Endothelial cell of umbilical vein (primary cell): ENCODE measurements at regions not wholly inside any gene's neighbourhood (a gene's known extent, or its start where the extent isn't known, plus 50 kb on each side); places are given as distances from the start of the nearest gene placed in this dataset.

Source experiments
- BruUV-seq: library from RNA; stranded (reverse); fragments of 400-500 nt; replicated peaks from 2 replicates; lab custom pipeline; 2021; lab: Mats Ljungman, UMichigan
- CTCF ChIA-PET: fragments of 300-600, 350-600 bp; sonication (Branson Sonifier 250); formaldehyde crosslinking; loops from one replicate; lab custom pipeline; 2021; ENCODE audit warnings: antibody characterized with exemption, inconsistent platforms; lab: Charles Lee
- POLR2A ChIA-PET: fragments of 300-600, 350-600 bp; sonication (Branson Sonifier 250); formaldehyde crosslinking; loops from one replicate; lab custom pipeline; 2021; ENCODE audit warnings: antibody characterized with exemption, inconsistent platforms; lab: Charles Lee
- DNase-seq: peaks from one replicate; pipeline ENCODE4 v3.0.0-alpha.2; 2011; ENCODE audit warnings: low read depth, low spot score
- FAIRE-seq: peaks from 2 replicates; lab custom pipeline; 2011; peaks lifted over from hg19 to GRCh38; lab: Jason Lieb, UNC
- H2AFZ ChIP-seq: 2 replicates; pipeline ENCODE4 v1.6.0; 2012; ENCODE audit warnings: low read depth, low read length, control low read depth, inconsistent platforms
- H3K27ac ChIP-seq: 2 replicates; pipeline ENCODE4 v1.5.1; 2011; ENCODE audit warnings: low read depth, mild to moderate bottlenecking, control low read depth, low read length, moderate library complexity; ENCODE audit not compliant: insufficient read depth
- H3K27me3 ChIP-seq, 2 experiments: 2 replicates each; pipeline versions ENCODE4 v1.6.0 to v1.6.1; 2011; ENCODE audit warnings: low read length in 2 of 2, mixed read lengths in 1 of 2; ENCODE audit not compliant: control insufficient read depth in 2 of 2, insufficient read depth in 2 of 2
- H3K36me3 ChIP-seq, 2 experiments: 2 replicates in 1 of 2; 3 replicates in 1 of 2; pipeline ENCODE4 v1.5.1; 2011; ENCODE audit warnings: low read length in 2 of 2, mild to moderate bottlenecking in 1 of 2, moderate library complexity in 1 of 2; ENCODE audit not compliant: control insufficient read depth in 2 of 2, insufficient read depth in 2 of 2; ENCODE audit errors: extremely low read depth in 1 of 2
- H3K4me1 ChIP-seq: 3 replicates; pipeline ENCODE4 v1.5.1; 2011; ENCODE audit warnings: mild to moderate bottlenecking, low read length; ENCODE audit not compliant: control insufficient read depth, insufficient read depth; ENCODE audit errors: extremely low read depth
- H3K4me2 ChIP-seq: 2 replicates; pipeline ENCODE4 v1.6.1; 2011; ENCODE audit warnings: low read length, control low read depth, mixed read lengths; ENCODE audit not compliant: insufficient read depth
- H3K4me3 ChIP-seq, 3 experiments: fragments of 200-600 bp in 1 of 3; sonication (generic), shearing (Covaris generic) in 1 of 3; replicated peaks in 1 of 3; 2 replicates each; pipeline ENCODE4 v1.5.1; 2011 to 2016; ENCODE audit warnings: control low read depth in 3 of 3, low read length in 3 of 3, mild to moderate bottlenecking in 2 of 3, inconsistent platforms in 1 of 3, low read depth in 1 of 3, moderate library complexity in 1 of 3; ENCODE audit not compliant: insufficient read depth in 1 of 3
- H3K79me2 ChIP-seq: 2 replicates; pipeline ENCODE4 v1.6.0; 2012; ENCODE audit warnings: low read length, inconsistent platforms; ENCODE audit not compliant: control insufficient read depth, insufficient read depth
- H3K9ac ChIP-seq: replicated peaks from 2 replicates; pipeline ENCODE3; 2011; ENCODE audit warnings: low read length, control low read depth; ENCODE audit not compliant: insufficient read depth; ENCODE audit errors: extremely low read depth
- H3K9me1 ChIP-seq: replicated peaks from 3 replicates; pipeline ENCODE4 v1.6.0; 2011; ENCODE audit warnings: mild to moderate bottlenecking, low read length; ENCODE audit not compliant: control insufficient read depth, insufficient read depth; ENCODE audit errors: extremely low read depth
- H3K9me3 ChIP-seq: replicated peaks from 2 replicates; pipeline ENCODE4 v1.5.1; 2012; ENCODE audit warnings: low read length, inconsistent platforms; ENCODE audit not compliant: control insufficient read depth, insufficient read depth
- H4K20me1 ChIP-seq: replicated peaks from 2 replicates; pipeline ENCODE3; 2011; ENCODE audit warnings: mild to moderate bottlenecking, low read length; ENCODE audit not compliant: control insufficient read depth, insufficient read depth; ENCODE audit errors: extremely low read depth
- CTCF ChIP-seq, 2 donors: IDR thresholded peaks; 1 replicate in 1 of 2; 2 replicates in 1 of 2; pipeline ENCODE4 v1.5.1; 2011; ENCODE audit warnings: low read length in 2 of 2, mild to moderate bottlenecking in 2 of 2, moderate library complexity in 2 of 2, control low read depth in 1 of 2, inconsistent platforms in 1 of 2, low read depth in 1 of 2; ENCODE audit not compliant: insufficient read depth in 1 of 2; ENCODE audit errors: extremely low read depth in 1 of 2
- EZH2 ChIP-seq: IDR thresholded peaks from 2 replicates; pipeline ENCODE4 v1.6.1; 2012; ENCODE audit warnings: borderline replicate concordance, low read depth, mild to moderate bottlenecking, moderate library complexity, low read length, inconsistent platforms; ENCODE audit not compliant: severe bottlenecking
- FOS ChIP-seq: IDR thresholded peaks from 2 replicates; pipeline ENCODE4 v1.6.1; 2011; ENCODE audit warnings: mild to moderate bottlenecking, low read length, moderate library complexity, borderline replicate concordance; ENCODE audit not compliant: insufficient read depth
- GATA2 ChIP-seq: IDR thresholded peaks from 2 replicates; pipeline ENCODE4 v1.7.0; 2011; ENCODE audit warnings: low read depth, mild to moderate bottlenecking, moderate library complexity, mixed read lengths, low read length; ENCODE audit not compliant: insufficient read length, insufficient read depth
- JUN ChIP-seq: IDR thresholded peaks from 2 replicates; pipeline ENCODE4 v1.6.1; 2011; ENCODE audit warnings: borderline replicate concordance, low read depth; ENCODE audit not compliant: insufficient read length, insufficient read depth
- MAX ChIP-seq: IDR thresholded peaks from 2 replicates; pipeline ENCODE4 v1.6.1; 2011; ENCODE audit not compliant: insufficient read depth, insufficient read length
- MYC ChIP-seq: IDR thresholded peaks from one replicate; pipeline ENCODE4 v1.6.1; 2011; ENCODE audit warnings: mild to moderate bottlenecking, low read depth, low read length
- POLR2A ChIP-seq: IDR thresholded peaks from 2 replicates; pipeline ENCODE4 v1.6.1; 2012; ENCODE audit warnings: low read depth, mild to moderate bottlenecking, control low read depth, low read length
- POLR2AphosphoS5 ChIP-seq: IDR thresholded peaks from 2 replicates; pipeline ENCODE4 v1.6.1; 2012; ENCODE audit warnings: low read depth, mild to moderate bottlenecking, control low read depth, low read length, moderate library complexity; ENCODE audit not compliant: insufficient read depth
- dilution Hi-C: fragments of 300-500 bp; cut with MboI; formaldehyde crosslinking; loops from one replicate; pipeline ENCODE4 v1.15.0; 2019; ENCODE audit warnings: low sequenced_read_pairs; ENCODE audit not compliant: extremely low pct_ligation_motif_present
- intact Hi-C: fragments of 100-400 bp; cut with micrococcal nuclease; formaldehyde crosslinking; loops from one replicate; pipeline ENCODE4 v1.10.0; 2022

- BruUV-seq, result no TSS peak
- POLR2A ChIA-PET, result no interaction called here
- H3K9ac ChIP-seq, result no peak overlapping the region
- DNase-seq (no peak), FAIRE-seq (no peak)
- no peaks in the 10 kb centered on the region for H3K9me3 ChIP-seq
- no peaks in the 10 kb centered on the region for H3K36me3 ChIP-seq
- TF ChIP-seq POLR2A (no peak), JUN (no peak), EZH2 (no peak), MAX (no peak), GATA2 (no peak), FOS (no peak), CTCF (IDR thresholded peaks at IDR 0.05; ENCODE audit: extremely low read depth in 1 of 2, insufficient read depth in 1 of 2, low read depth in 1 of 2, low read length in 2 of 2) (no peak), POLR2AphosphoS5 (no peak), MYC (no peak)
- no peaks in the 10 kb centered on the region for H3K79me2 ChIP-seq
- no peak overlapping the region for H3K4me3 ChIP-seq
- no peaks in the 10 kb centered on the region for H4K20me1 ChIP-seq
- no peaks in the 10 kb centered on the region for H3K27me3 ChIP-seq
- H3K4me1 ChIP-seq, result no peaks in the 10 kb centered on the region
- no peak overlapping the region for H3K4me2 ChIP-seq
- H2AFZ ChIP-seq, result no peak overlapping the region
- dilution Hi-C loops (no loop called here), intact Hi-C loops (no loop called here)
- CTCF ChIA-PET, result no interaction called here
- H3K9me1 ChIP-seq, result no peaks in the 10 kb centered on the region
- H3K27ac ChIP-seq, result no peak overlapping the region
Observed at GRCh38 chr18:51255693-51256092, 58.2 kb upstream of the MEX3C start.
